Right lobe of liver (tissue), 6 donors: ENCODE measurements at regions not wholly inside any gene's neighbourhood (a gene's known extent, or its start where the extent isn't known, plus 50 kb on each side); places are given as distances from the start of the nearest gene placed in this dataset.

Experiments used
- ATAC-seq, 4 donors: fragments of 200-7000 bp; cut with Tn5 transposase; one replicate each; pipeline ENCODE4 v1.9.1; 2020; ENCODE audit warnings: mild to moderate bottlenecking in 4 of 4, moderate library complexity in 4 of 4
- DNase-seq, 3 donors: peaks; one replicate each; pipeline ENCODE4 v3.0.0-alpha.2; 2020
- H3K27ac ChIP-seq, 3 donors: fragments of 200-600 bp; one replicate each; pipeline ENCODE4 v1.8.0; 2022
- H3K27me3 ChIP-seq, 2 donors: fragments of 200-600 bp; one replicate each; pipeline ENCODE4 v1.8.0; 2022
- H3K36me3 ChIP-seq, 4 donors: fragments of 200-600 bp; sonication (generic) in 1 of 4; one replicate each; pipeline versions ENCODE4 v1.5.1 to v1.8.0; 2017 to 2022; ENCODE audit warnings: control low read depth in 1 of 4
- H3K4me1 ChIP-seq, 4 donors: fragments of 200-600 bp; sonication (generic) in 1 of 4; one replicate each; pipeline versions ENCODE4 v1.5.1 to v1.8.0; 2017 to 2022; ENCODE audit warnings: control low read depth in 1 of 4
- H3K4me3 ChIP-seq, 3 donors: fragments of 200-600 bp; one replicate each; pipeline ENCODE4 v1.8.0; 2022
- H3K9me3 ChIP-seq, 4 donors: fragments of 200-600 bp; sonication (generic) in 1 of 4; one replicate each; pipeline versions ENCODE4 v1.5.1 to v1.8.0; 2017 to 2022; ENCODE audit warnings: control low read depth in 1 of 4
- POLR2A ChIP-seq: fragments of 450-650 bp; IDR thresholded peaks from one replicate; pipeline ENCODE4 v1.6.1; 2017; ENCODE audit warnings: antibody characterized with exemption, mild to moderate bottlenecking
- WGBS: methylation state at CpG from one replicate; pipeline ENCODE4 v1.1.6; 2018; ENCODE audit warnings: low coverage, low lambda C conversion rate; ENCODE audit not compliant: insufficient coverage; ENCODE audit errors: missing lambda C conversion rate; 5-methylcytosine and 5-hydroxymethylcytosine counted together
- intact Hi-C, 2 donors: fragments of 100-400 bp; cut with DNase I; formaldehyde crosslinking; loops; one replicate each; pipeline versions ENCODE4 v1.11.2 to v1.14.1; 2022
- TF ChIP-seq, protein P1 (sequence below), 4 donors: fragments of 200-600 bp in 3 of 4; fragments of 450-650 bp in 1 of 4; IDR thresholded peaks; one replicate each; pipeline versions ENCODE4 v1.5.1 to v1.8.0; 2016 to 2022; ENCODE audit warnings: antibody characterized with exemption in 4 of 4, mild to moderate bottlenecking in 2 of 4
- donor health status: DM: no; HTN: yes; CAD: no.
- donor health status: DM: no; HTN: no; CAD: no.
- donor health status: DM: no; HTN: no; CAD: no.
- donor health status: DM: no; HTN: yes; CAD: no.
- donor health status: DM: no; HTN: yes; CAD: no.

- DNase-seq (no peak), ATAC-seq (no peak)
- 65% methylated on average over 6 of the region's 11 CpGs for WGBS
- H3K36me3 ChIP-seq = no peaks in the 10 kb centered on the region
- intact Hi-C loops = no loop called here
- no peaks in the 10 kb centered on the region for H3K4me1 ChIP-seq
- TF ChIP-seq, protein P1, sequence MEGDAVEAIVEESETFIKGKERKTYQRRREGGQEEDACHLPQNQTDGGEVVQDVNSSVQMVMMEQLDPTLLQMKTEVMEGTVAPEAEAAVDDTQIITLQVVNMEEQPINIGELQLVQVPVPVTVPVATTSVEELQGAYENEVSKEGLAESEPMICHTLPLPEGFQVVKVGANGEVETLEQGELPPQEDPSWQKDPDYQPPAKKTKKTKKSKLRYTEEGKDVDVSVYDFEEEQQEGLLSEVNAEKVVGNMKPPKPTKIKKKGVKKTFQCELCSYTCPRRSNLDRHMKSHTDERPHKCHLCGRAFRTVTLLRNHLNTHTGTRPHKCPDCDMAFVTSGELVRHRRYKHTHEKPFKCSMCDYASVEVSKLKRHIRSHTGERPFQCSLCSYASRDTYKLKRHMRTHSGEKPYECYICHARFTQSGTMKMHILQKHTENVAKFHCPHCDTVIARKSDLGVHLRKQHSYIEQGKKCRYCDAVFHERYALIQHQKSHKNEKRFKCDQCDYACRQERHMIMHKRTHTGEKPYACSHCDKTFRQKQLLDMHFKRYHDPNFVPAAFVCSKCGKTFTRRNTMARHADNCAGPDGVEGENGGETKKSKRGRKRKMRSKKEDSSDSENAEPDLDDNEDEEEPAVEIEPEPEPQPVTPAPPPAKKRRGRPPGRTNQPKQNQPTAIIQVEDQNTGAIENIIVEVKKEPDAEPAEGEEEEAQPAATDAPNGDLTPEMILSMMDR (IDR thresholded peaks at IDR 0.05) = no peak
- TF ChIP-seq POLR2A = no peak
- H3K9me3 ChIP-seq = no peaks in the 10 kb centered on the region
- H3K27me3 ChIP-seq = no peaks in the 10 kb centered on the region
- no peak overlapping the region for H3K4me3 ChIP-seq
- no peak overlapping the region for H3K27ac ChIP-seq
Measured at GRCh38 chr15:93730724-93731123, 500.6 kb upstream of the MCTP2 start.

- Histone ChIP-seq H3K36me3 (no peaks in the 10 kb centered on the region), H3K4me1 (no peaks in the 10 kb centered on the region), H3K27me3 (no peaks in the 10 kb centered on the region), H3K9me3 (no peaks in the 10 kb centered on the region), H3K4me3 (no peak overlapping the region), H3K27ac (no peak overlapping the region)
- intact Hi-C loops = no loop called here
- DNase-seq = no peak
- TF ChIP-seq, protein P1 (IDR thresholded peaks at IDR 0.05) = no peak
- no peak for TF ChIP-seq POLR2A
- ATAC-seq = no peak
Measured at GRCh38 chr15:93722165-93722564, 509.2 kb upstream of the MCTP2 start.

- WGBS = 41% methylated on average over 3 of the region's 3 CpGs
- H3K27me3 ChIP-seq = no peaks in the 10 kb centered on the region
- TF ChIP-seq POLR2A = no peak
- TF ChIP-seq, protein P1 (IDR thresholded peaks at IDR 0.05) = no peak
- intact Hi-C loops = no loop called here
- no peak overlapping the region for H3K4me3 ChIP-seq
- ATAC-seq = no peak
- H3K36me3 ChIP-seq = no peaks in the 10 kb centered on the region
- H3K4me1 ChIP-seq = no peaks in the 10 kb centered on the region
- DNase-seq = no peak
- H3K27ac ChIP-seq = no peak overlapping the region
- H3K9me3 ChIP-seq = no peaks in the 10 kb centered on the region
Measured at GRCh38 chr15:93720607-93721006, 510.8 kb upstream of the MCTP2 start.

DNA sequence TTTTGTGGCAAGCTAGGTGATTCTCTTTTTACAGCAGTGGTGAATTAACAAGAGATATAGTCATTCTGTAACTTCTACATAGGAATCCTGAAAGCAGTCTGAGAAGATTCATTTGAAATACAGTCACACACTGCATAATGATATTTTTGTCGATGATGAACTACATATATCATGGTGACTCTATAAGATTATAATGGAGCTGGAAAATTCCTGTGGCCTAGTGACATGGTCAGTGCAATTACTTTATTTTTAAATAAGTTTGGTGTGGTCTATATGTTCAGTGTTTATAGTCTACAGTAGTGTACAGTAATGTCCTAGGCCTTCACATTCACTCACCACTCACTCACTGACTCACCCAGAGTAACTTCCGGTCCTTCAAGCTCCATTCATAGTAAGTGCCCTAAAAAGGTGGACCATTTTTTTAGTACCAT lies 511.4 kb upstream of the MCTP2 start:
- Histone ChIP-seq H3K9me3 (no peaks in the 10 kb centered on the region), H3K27ac (no peak overlapping the region), H3K4me1 (no peaks in the 10 kb centered on the region), H3K36me3 (no peaks in the 10 kb centered on the region), H3K4me3 (no peak overlapping the region), H3K27me3 (no peaks in the 10 kb centered on the region)
- DNase-seq = no peak
- intact Hi-C loops = no loop called here
- 88% methylated on average over 2 of the region's 2 CpGs for WGBS
- ATAC-seq = no peak
- no peak for TF ChIP-seq POLR2A

GRCh38 chr15:93716615-93717231 lies 514.6 kb upstream of the MCTP2 start:
- DNase-seq (no peak), ATAC-seq (no peak)
- Histone ChIP-seq H3K27me3 (no peaks in the 10 kb centered on the region), H3K36me3 (no peaks in the 10 kb centered on the region), H3K4me3 (no peak overlapping the region), H3K4me1 (no peaks in the 10 kb centered on the region), H3K27ac (no peak overlapping the region), H3K9me3 (no peaks in the 10 kb centered on the region)
- intact Hi-C loops = no loop called here
- WGBS = 27% methylated on average over 5 of the region's 5 CpGs
- no peak for TF ChIP-seq POLR2A
- TF ChIP-seq, protein P1 (IDR thresholded peaks at IDR 0.05) = no peak
